ENCODE measurements at regions not wholly inside any gene's neighbourhood (a gene's known extent, or its start where the extent isn't known, plus 50 kb on each side); places are given as distances from the start of the nearest gene placed in this dataset.

- no TSS peak for BruUV-seq (replicated peaks)
- Histone ChIP-seq H3K4ac (ENCODE audit: low read depth, low read length) (no peak overlapping the region), H2BK5ac (ENCODE audit: low read depth, low read length, poor library complexity, severe bottlenecking) (no peak overlapping the region), H2AK5ac (ENCODE audit: low read depth, low read length) (no peak overlapping the region), H2AK9ac (replicated peaks; ENCODE audit: low read depth, low read length, poor library complexity) (no peak overlapping the region), H3K56ac (ENCODE audit: extremely low read depth, insufficient read depth, low read length) (no peak overlapping the region), H2AFZ (replicated peaks; ENCODE audit: low read length, poor library complexity) (peak overlapping the region; percentile 2), H4K8ac (ENCODE audit: low read depth in 2 of 2, low read length in 2 of 2) (no peak overlapping the region), H3K14ac (replicated peaks; ENCODE audit: low read depth, low read length) (no peak overlapping the region; the same call in 1 of the 2 replicates), H3K4me2 (ENCODE audit: low read depth, low read length) (no peak overlapping the region), H2BK20ac (ENCODE audit: low read depth, low read length) (no peak overlapping the region), H3K23ac (ENCODE audit: low read depth, low read length) (no peak overlapping the region), H2BK15ac (ENCODE audit: low read depth, low read length) (no peak overlapping the region), H2BK120ac (ENCODE audit: low read depth, low read length) (no peak overlapping the region), H3K18ac (ENCODE audit: low read depth, low read length) (no peak overlapping the region), H3K9me3 (ENCODE audit: control insufficient read depth, insufficient read depth, low read length) (no peaks in the 10 kb centered on the region), H3K27me3 (ENCODE audit: control insufficient read depth, insufficient read depth, low read length) (no peaks in the 10 kb centered on the region), H4K20me1 (ENCODE audit: insufficient read depth, low read length) (no peaks in the 10 kb centered on the region), H3K27ac (ENCODE audit: insufficient read depth, low read length) (no peak overlapping the region), H3K9me1 (ENCODE audit: insufficient read depth, low read length) (no peaks in the 10 kb centered on the region), H3K79me1 (ENCODE audit: low read depth in 1 of 2, low read length in 2 of 2) (no peaks in the 10 kb centered on the region), H3K4me1 (ENCODE audit: control insufficient read depth, insufficient read depth, low read length) (no peaks in the 10 kb centered on the region), H3K4me3 (ENCODE audit: insufficient read depth, low read depth, low read length) (no peak overlapping the region), H3K36me3 (ENCODE audit: control insufficient read depth, insufficient read depth, low read length) (no peaks in the 10 kb centered on the region), H3K9ac (ENCODE audit: low read depth, low read length) (no peak overlapping the region), H4K91ac (ENCODE audit: insufficient read depth, low read depth, low read length) (no peak overlapping the region), H4K5ac (ENCODE audit: low read depth, low read length) (no peak overlapping the region)
- intact Hi-C loops (cut with micrococcal nuclease) (no loop called here), in situ Hi-C loops (cut with MboI; ENCODE audit: low sequenced_read_pairs) (no loop called here), dilution Hi-C loops (cut with HindIII; ENCODE audit: low sequenced_read_pairs, unreplicated experiment) (no loop called here)
- 35% methylated on average over 4 of the region's 14 CpGs; no CpG with 5 or more reads in 1 of the 2 experiments for WGBS, 2 experiments (ENCODE audit: extremely low coverage in 2 of 2, insufficient read length in 1 of 2)
- POLR2A ChIA-PET (ENCODE audit: unreplicated experiment), result interaction anchor here (0.6 kb wide), 1 partner anchor 248 kb away, joined by 24 read pairs; no protein-coding TSS in a partner anchor
- CTCF ChIA-PET, result interaction anchor here (0.7 kb wide), 1 partner anchor 86 kb away, joined by 5 read pairs; no protein-coding TSS in a partner anchor
- ATAC-seq (ENCODE audit: low read depth), result no peak
- TF ChIP-seq CHD1 (IDR thresholded peaks at IDR 0.05; ENCODE audit: low read depth, low read length), result no peak
- TF ChIP-seq ELK1 (IDR thresholded peaks at IDR 0.05; ENCODE audit: borderline replicate concordance, low read depth, low read length), result no peak
- TF ChIP-seq CTCF (conservative IDR thresholded peaks at IDR 0.05; ENCODE audit: low read depth, low read length), result no peak
- TF ChIP-seq USF2 (IDR thresholded peaks at IDR 0.05; ENCODE audit: low read depth, low read length), result no peak
- no peak for TF ChIP-seq MXI1 (IDR thresholded peaks at IDR 0.05; ENCODE audit: borderline replicate concordance, low read depth, low read length)
- TF ChIP-seq MAZ (IDR thresholded peaks at IDR 0.05; ENCODE audit: borderline replicate concordance, low read depth, low read length), result no peak
- no peak for TF ChIP-seq RFX5 (IDR thresholded peaks at IDR 0.05; ENCODE audit: low read depth, low read length)
- no peak for TF ChIP-seq MAFK (IDR thresholded peaks at IDR 0.05; ENCODE audit: low read depth, low read length)
- DNase-seq, result no peak
Observed at GRCh38 chr13:105972811-105973590, 562.5 kb downstream of the EFNB2 start.

Data from IMR-90 (cell line).